RWPE1 (cell line): ENCODE measurements at regions not wholly inside any gene's neighbourhood (a gene's known extent, or its start where the extent isn't known, plus 50 kb on each side); places are given as distances from the start of the nearest gene placed in this dataset.
"Not testable (repeated sequence)": the region's sequence is repeated elsewhere in the genome, so short reads cannot be mapped to it uniquely, and the experiment has no call there.

Experiments used
- CTCF ChIA-PET: fragments of 350-600 bp; sonication (Branson Sonifier 250); formaldehyde crosslinking; extraction: SDS; loops from one replicate; lab custom pipeline; 2021; lab: Yijun Ruan, JAX
- POLR2A ChIA-PET: fragments of 400-600 bp; formaldehyde crosslinking; extraction: SDS; loops from one replicate; lab custom pipeline; 2020; ENCODE audit warnings: antibody characterized with exemption; ENCODE audit not compliant: low non-redundant PET; lab: Yijun Ruan, JAX
- DNase-seq: peaks from one replicate; pipeline ENCODE4 v3.0.0; 2012; ENCODE audit warnings: low spot score
- H3K27ac ChIP-seq: fragments of 450-650 bp; 2 replicates; pipeline ENCODE4 v1.5.1; 2017
- TF ChIP-seq, protein P1 (sequence below): fragments of 450-650 bp; conservative IDR thresholded peaks from 2 replicates; pipeline ENCODE4 v1.5.1; 2017; ENCODE audit warnings: low read depth, mild to moderate bottlenecking

DNA sequence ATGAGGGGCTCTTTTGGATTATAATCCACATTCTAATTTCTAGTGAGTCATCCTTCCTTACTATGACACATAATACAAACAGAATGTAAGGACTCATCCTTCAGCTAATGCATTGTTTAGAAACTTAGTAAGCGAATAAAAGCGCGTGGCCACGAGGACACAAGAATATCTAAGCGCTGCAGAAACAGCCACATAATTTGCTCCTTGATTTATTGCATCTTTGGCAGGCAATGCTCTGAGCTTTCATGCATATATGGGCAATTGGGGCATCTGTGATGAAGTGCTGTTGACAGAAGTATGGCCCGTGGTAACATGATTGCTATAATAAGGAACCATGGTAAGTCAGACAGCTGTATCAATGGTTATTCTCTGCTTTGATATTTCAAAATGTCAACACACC is 191.3 kb upstream of the ZNF385D start:
- DNase-seq = no peak
- CTCF ChIA-PET = no interaction called here
- POLR2A ChIA-PET = no interaction called here
- TF ChIP-seq, protein P1, sequence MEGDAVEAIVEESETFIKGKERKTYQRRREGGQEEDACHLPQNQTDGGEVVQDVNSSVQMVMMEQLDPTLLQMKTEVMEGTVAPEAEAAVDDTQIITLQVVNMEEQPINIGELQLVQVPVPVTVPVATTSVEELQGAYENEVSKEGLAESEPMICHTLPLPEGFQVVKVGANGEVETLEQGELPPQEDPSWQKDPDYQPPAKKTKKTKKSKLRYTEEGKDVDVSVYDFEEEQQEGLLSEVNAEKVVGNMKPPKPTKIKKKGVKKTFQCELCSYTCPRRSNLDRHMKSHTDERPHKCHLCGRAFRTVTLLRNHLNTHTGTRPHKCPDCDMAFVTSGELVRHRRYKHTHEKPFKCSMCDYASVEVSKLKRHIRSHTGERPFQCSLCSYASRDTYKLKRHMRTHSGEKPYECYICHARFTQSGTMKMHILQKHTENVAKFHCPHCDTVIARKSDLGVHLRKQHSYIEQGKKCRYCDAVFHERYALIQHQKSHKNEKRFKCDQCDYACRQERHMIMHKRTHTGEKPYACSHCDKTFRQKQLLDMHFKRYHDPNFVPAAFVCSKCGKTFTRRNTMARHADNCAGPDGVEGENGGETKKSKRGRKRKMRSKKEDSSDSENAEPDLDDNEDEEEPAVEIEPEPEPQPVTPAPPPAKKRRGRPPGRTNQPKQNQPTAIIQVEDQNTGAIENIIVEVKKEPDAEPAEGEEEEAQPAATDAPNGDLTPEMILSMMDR = no peak
- no peak overlapping the region for H3K27ac ChIP-seq

DNA sequence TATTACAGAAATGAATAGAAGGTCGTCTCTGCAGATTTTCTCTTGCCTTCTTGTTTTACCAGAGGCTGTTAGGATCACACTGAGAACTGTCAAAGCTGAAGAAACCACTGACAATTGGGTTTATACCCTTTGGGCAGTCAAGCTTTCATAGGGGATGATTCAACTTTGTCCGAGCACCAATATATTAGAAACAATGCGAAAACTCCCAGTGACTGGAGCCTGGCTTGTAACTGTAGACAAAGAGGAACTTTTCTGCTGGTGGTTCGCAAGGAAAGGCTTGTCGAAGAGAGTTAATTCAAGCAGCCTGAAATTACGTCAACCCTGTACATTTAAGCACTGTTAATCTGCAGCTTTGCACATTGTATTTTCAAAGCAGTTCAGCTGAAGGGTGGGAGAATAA is 193.2 kb upstream of the ZNF385D start:
- no peak overlapping the region for H3K27ac ChIP-seq
- CTCF ChIA-PET = no interaction called here
- TF ChIP-seq, protein P1 = no peak
- POLR2A ChIA-PET = no interaction called here
- DNase-seq = no peak

- no peak overlapping the region for H3K27ac ChIP-seq
- POLR2A ChIA-PET = no interaction called here
- TF ChIP-seq, protein P1 = no peak
- no peak for DNase-seq
- CTCF ChIA-PET = no interaction called here
Observed at GRCh38 chr3:21952856-21953255, 201.8 kb upstream of the ZNF385D start.

DNA sequence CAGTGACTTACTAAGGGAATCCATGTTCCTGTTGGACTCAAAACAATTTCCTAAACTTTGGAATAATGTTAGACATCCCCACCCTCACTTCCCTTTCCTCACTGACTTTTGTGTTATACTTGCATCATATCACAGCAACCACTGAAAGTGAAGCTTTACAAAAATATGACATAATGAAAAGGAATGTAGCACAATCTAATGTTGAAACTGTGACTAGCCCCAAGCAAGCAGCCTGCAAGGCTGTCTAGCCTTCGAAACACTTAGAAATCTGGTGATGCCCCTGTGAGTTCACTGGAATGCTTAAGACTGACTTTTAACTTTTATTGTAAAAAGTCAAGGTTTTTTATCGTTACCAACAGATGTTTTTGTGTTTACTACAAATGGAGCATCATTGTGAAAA is 203.7 kb upstream of the ZNF385D start:
- H3K27ac ChIP-seq = no peak overlapping the region
- CTCF ChIA-PET = no interaction called here
- TF ChIP-seq, protein P1 = no peak
- POLR2A ChIA-PET = no interaction called here
- DNase-seq = no peak

GRCh38 chr3:21955406-21955805 is 204.4 kb upstream of the ZNF385D start:
- CTCF ChIA-PET = no interaction called here
- no peak for DNase-seq

DNA sequence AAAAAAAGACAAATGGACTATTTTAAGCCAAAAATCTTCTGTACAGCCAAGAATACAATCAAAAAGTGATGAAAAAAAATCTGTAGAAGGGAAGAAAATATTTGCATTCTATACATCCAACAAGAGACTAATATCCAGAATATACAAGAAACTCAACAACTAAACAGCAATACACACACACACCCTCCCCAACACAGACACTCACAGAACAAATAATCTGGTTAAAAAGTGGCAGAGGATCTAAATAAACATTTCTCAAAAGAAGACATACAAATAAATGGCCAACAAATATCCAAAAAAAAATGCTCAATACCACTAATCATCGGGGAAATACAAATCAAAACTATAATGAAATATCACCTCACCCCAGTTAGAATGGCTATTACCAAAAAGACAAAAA is 209.0 kb upstream of the ZNF385D start:
- no peak overlapping the region for H3K27ac ChIP-seq
- no peak for DNase-seq
- CTCF ChIA-PET = no interaction called here
- POLR2A ChIA-PET = no interaction called here
- TF ChIP-seq, protein P1 = no peak

More at GRCh38 chr3:21955406-21955805, 204.4 kb upstream of the ZNF385D start:
- H3K27ac ChIP-seq = no peak overlapping the region
- TF ChIP-seq, protein P1 = no peak
- POLR2A ChIA-PET = no interaction called here

GRCh38 chr3:21962456-21962855 is 211.4 kb upstream of the ZNF385D start:
- POLR2A ChIA-PET = no interaction called here
- CTCF ChIA-PET = no interaction called here
- no peak overlapping the region for H3K27ac ChIP-seq
- TF ChIP-seq, protein P1 = no peak
- no peak for DNase-seq

DNA sequence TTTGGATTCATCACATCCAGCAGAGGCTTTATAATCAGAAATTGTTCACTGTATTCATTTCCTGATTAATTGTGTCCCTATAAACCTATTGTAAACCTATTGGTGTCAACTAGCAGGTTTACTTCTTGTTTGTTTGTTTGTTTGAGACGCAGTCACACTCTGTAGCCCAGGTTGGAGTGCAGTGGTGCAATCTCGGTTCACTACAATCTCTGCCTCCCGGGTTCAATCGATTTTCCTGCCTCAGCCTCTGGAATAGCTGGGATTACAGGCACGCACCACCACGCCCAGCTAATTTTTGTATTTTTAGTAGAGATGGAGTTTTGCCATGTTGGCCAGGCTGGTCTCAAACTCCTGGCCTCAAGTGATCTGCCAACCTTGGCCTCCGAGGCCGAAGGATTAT is 215.4 kb upstream of the ZNF385D start:
- DNase-seq, CTCF ChIA-PET, H3K27ac ChIP-seq, POLR2A ChIA-PET: not testable (repeated sequence)
